ENCODE measurements at regions not wholly inside any gene's neighbourhood (a gene's known extent, or its start where the extent isn't known, plus 50 kb on each side); places are given as distances from the start of the nearest gene placed in this dataset.
"Not testable (repeated sequence)": the region's sequence is repeated elsewhere in the genome, so short reads cannot be mapped to it uniquely, and the experiment has no call there.

- no peak for DNase-seq
These were observed 682.0 kb downstream of the IRS1 start for GRCh38 chr2:226117510-226118065.

GRCh38 chr2:226116346-226116745, 683.3 kb downstream of the IRS1 start:
- DNase-seq, result no peak

GRCh38 chr2:226115832-226116200, 683.8 kb downstream of the IRS1 start:
- DNase-seq, result no peak

- DNase-seq, result no peak
These were observed 684.4 kb downstream of the IRS1 start for GRCh38 chr2:226115102-226115831.

GRCh38 chr2:226114436-226114835, 685.2 kb downstream of the IRS1 start:
- no peak for DNase-seq

- DNase-seq, result no peak
These were observed 699.6 kb downstream of the NYAP2 start for GRCh38 chr2:226098861-226099745.

GRCh38 chr2:226095058-226095457, 695.5 kb downstream of the NYAP2 start:
- no peak for DNase-seq

- DNase-seq, result no peak
These were observed 693.9 kb downstream of the NYAP2 start for GRCh38 chr2:226093364-226093763.

GRCh38 chr2:226088366-226088674, 688.8 kb downstream of the NYAP2 start:
- no peak for DNase-seq

GRCh38 chr2:226087505-226088365, 688.2 kb downstream of the NYAP2 start:
- no peak for DNase-seq

GRCh38 chr2:226087051-226087450, 687.5 kb downstream of the NYAP2 start:
- no peak for DNase-seq

GRCh38 chr2:226086190-226086589, 686.7 kb downstream of the NYAP2 start:
- no peak for DNase-seq

- DNase-seq, result not testable (repeated sequence)
These were observed 685.9 kb downstream of the NYAP2 start for GRCh38 chr2:226085425-226085824.

- no peak for DNase-seq
These were observed 680.8 kb downstream of the NYAP2 start for GRCh38 chr2:226080334-226080733.

- DNase-seq, result no peak
These were observed 680.2 kb downstream of the NYAP2 start for GRCh38 chr2:226079671-226080181.

- DNase-seq, result no peak
These were observed 679.7 kb downstream of the NYAP2 start for GRCh38 chr2:226079196-226079595.

GRCh38 chr2:226078666-226079065, 679.2 kb downstream of the NYAP2 start:
- no peak for DNase-seq

GRCh38 chr2:226077841-226078240, 678.3 kb downstream of the NYAP2 start:
- no peak for DNase-seq

- no peak for DNase-seq
These were observed 677.5 kb downstream of the NYAP2 start for GRCh38 chr2:226077031-226077430.

- no peak for DNase-seq
These were observed 677.0 kb downstream of the NYAP2 start for GRCh38 chr2:226076529-226076928.

GRCh38 chr2:226074391-226074790, 674.9 kb downstream of the NYAP2 start:
- DNase-seq, result no peak

GRCh38 chr2:226073496-226074160, 674.1 kb downstream of the NYAP2 start:
- DNase-seq, result no peak

All from NCI-H1105 (cell line).